ENCODE measurements at regions not wholly inside any gene's neighbourhood (a gene's known extent, or its start where the extent isn't known, plus 50 kb on each side); places are given as distances from the start of the nearest gene placed in this dataset.

GRCh38 chr13:47409778-47410177 is 512.9 kb upstream of the HTR2A start:
- Histone ChIP-seq H3K27me3 (ENCODE audit: control insufficient read depth in 2 of 2, insufficient read depth in 2 of 2, low read length in 2 of 2) (no peaks in the 10 kb centered on the region), H3K4me1 (ENCODE audit: control insufficient read depth in 2 of 2, insufficient read depth in 2 of 2, low read length in 2 of 2) (no peaks in the 10 kb centered on the region), H3K4me3 (ENCODE audit: low read length in 2 of 2) (no peak overlapping the region), H3K9me3 (ENCODE audit: control insufficient read depth in 2 of 2, low read length in 2 of 2) (no peaks in the 10 kb centered on the region), H3K9ac (ENCODE audit: low read depth in 1 of 2, low read length in 2 of 2) (no peak overlapping the region), H3K27ac (ENCODE audit: low read depth in 2 of 2, low read length in 2 of 2) (no peak overlapping the region), H3K36me3 (ENCODE audit: control insufficient read depth in 2 of 2, insufficient read depth in 2 of 2, low read length in 2 of 2) (no peaks in the 10 kb centered on the region)

- Histone ChIP-seq H3K27ac (ENCODE audit: low read depth in 2 of 2, low read length in 2 of 2) (no peak overlapping the region), H3K36me3 (ENCODE audit: control insufficient read depth in 2 of 2, insufficient read depth in 2 of 2, low read length in 2 of 2) (no peaks in the 10 kb centered on the region), H3K9ac (ENCODE audit: low read depth in 1 of 2, low read length in 2 of 2) (no peak overlapping the region), H3K4me1 (ENCODE audit: control insufficient read depth in 2 of 2, insufficient read depth in 2 of 2, low read length in 2 of 2) (no peaks in the 10 kb centered on the region), H3K4me3 (ENCODE audit: low read length in 2 of 2) (no peak overlapping the region), H3K9me3 (ENCODE audit: control insufficient read depth in 2 of 2, low read length in 2 of 2) (no peaks in the 10 kb centered on the region), H3K27me3 (ENCODE audit: control insufficient read depth in 2 of 2, insufficient read depth in 2 of 2, low read length in 2 of 2) (no peaks in the 10 kb centered on the region)
These were observed 511.9 kb upstream of the HTR2A start for GRCh38 chr13:47408546-47409319.

GRCh38 chr13:47407808-47408207 is 511.0 kb upstream of the HTR2A start:
- no peaks in the 10 kb centered on the region for H3K9me3 ChIP-seq (ENCODE audit: control insufficient read depth in 2 of 2, low read length in 2 of 2)
- H3K27me3 ChIP-seq (ENCODE audit: control insufficient read depth in 2 of 2, insufficient read depth in 2 of 2, low read length in 2 of 2), result no peaks in the 10 kb centered on the region
- no peak overlapping the region for H3K27ac ChIP-seq (ENCODE audit: low read depth in 2 of 2, low read length in 2 of 2)
- H3K4me1 ChIP-seq (ENCODE audit: control insufficient read depth in 2 of 2, insufficient read depth in 2 of 2, low read length in 2 of 2), result no peaks in the 10 kb centered on the region
- no peak overlapping the region for H3K9ac ChIP-seq (ENCODE audit: low read depth in 1 of 2, low read length in 2 of 2)
- no peak overlapping the region for H3K4me3 ChIP-seq (ENCODE audit: low read length in 2 of 2)
- H3K36me3 ChIP-seq (ENCODE audit: control insufficient read depth in 2 of 2, insufficient read depth in 2 of 2, low read length in 2 of 2), result no peaks in the 10 kb centered on the region

- H3K27me3 ChIP-seq (ENCODE audit: control insufficient read depth in 2 of 2, insufficient read depth in 2 of 2, low read length in 2 of 2), result no peaks in the 10 kb centered on the region
- no peaks in the 10 kb centered on the region for H3K4me1 ChIP-seq (ENCODE audit: control insufficient read depth in 2 of 2, insufficient read depth in 2 of 2, low read length in 2 of 2)
- no peak overlapping the region for H3K9ac ChIP-seq (ENCODE audit: low read depth in 1 of 2, low read length in 2 of 2)
- H3K9me3 ChIP-seq (ENCODE audit: control insufficient read depth in 2 of 2, low read length in 2 of 2), result no peaks in the 10 kb centered on the region
- no peak overlapping the region for H3K27ac ChIP-seq (ENCODE audit: low read depth in 2 of 2, low read length in 2 of 2)
- H3K4me3 ChIP-seq (ENCODE audit: low read length in 2 of 2), result no peak overlapping the region
- no peaks in the 10 kb centered on the region for H3K36me3 ChIP-seq (ENCODE audit: control insufficient read depth in 2 of 2, insufficient read depth in 2 of 2, low read length in 2 of 2)
These were observed 502.7 kb upstream of the HTR2A start for GRCh38 chr13:47399599-47399998.

- H3K27me3 ChIP-seq (ENCODE audit: control insufficient read depth in 2 of 2, insufficient read depth in 2 of 2, low read length in 2 of 2), result no peaks in the 10 kb centered on the region
- no peak overlapping the region for H3K27ac ChIP-seq (ENCODE audit: low read depth in 2 of 2, low read length in 2 of 2)
- no peaks in the 10 kb centered on the region for H3K4me1 ChIP-seq (ENCODE audit: control insufficient read depth in 2 of 2, insufficient read depth in 2 of 2, low read length in 2 of 2)
- H3K4me3 ChIP-seq (ENCODE audit: low read length in 2 of 2), result no peak overlapping the region
- H3K9me3 ChIP-seq (ENCODE audit: control insufficient read depth in 2 of 2, low read length in 2 of 2), result no peaks in the 10 kb centered on the region
- no peak overlapping the region for H3K9ac ChIP-seq (ENCODE audit: low read depth in 1 of 2, low read length in 2 of 2)
- no peaks in the 10 kb centered on the region for H3K36me3 ChIP-seq (ENCODE audit: control insufficient read depth in 2 of 2, insufficient read depth in 2 of 2, low read length in 2 of 2)
These were observed 500.9 kb upstream of the HTR2A start for GRCh38 chr13:47397739-47398138.

- Histone ChIP-seq H3K9ac (ENCODE audit: low read depth in 1 of 2, low read length in 2 of 2) (no peak overlapping the region), H3K36me3 (ENCODE audit: control insufficient read depth in 2 of 2, insufficient read depth in 2 of 2, low read length in 2 of 2) (no peaks in the 10 kb centered on the region), H3K4me3 (ENCODE audit: low read length in 2 of 2) (no peak overlapping the region), H3K9me3 (ENCODE audit: control insufficient read depth in 2 of 2, low read length in 2 of 2) (no peaks in the 10 kb centered on the region), H3K27me3 (ENCODE audit: control insufficient read depth in 2 of 2, insufficient read depth in 2 of 2, low read length in 2 of 2) (no peaks in the 10 kb centered on the region), H3K4me1 (ENCODE audit: control insufficient read depth in 2 of 2, insufficient read depth in 2 of 2, low read length in 2 of 2) (no peaks in the 10 kb centered on the region), H3K27ac (ENCODE audit: low read depth in 2 of 2, low read length in 2 of 2) (no peak overlapping the region)
These were observed 500.1 kb upstream of the HTR2A start for GRCh38 chr13:47396915-47397314.

GRCh38 chr13:47374741-47375140 is 477.9 kb upstream of the HTR2A start:
- no peaks in the 10 kb centered on the region for H3K4me1 ChIP-seq (ENCODE audit: control insufficient read depth in 2 of 2, insufficient read depth in 2 of 2, low read length in 2 of 2)
- no peak overlapping the region for H3K9ac ChIP-seq (ENCODE audit: low read depth in 1 of 2, low read length in 2 of 2)
- H3K27me3 ChIP-seq (ENCODE audit: control insufficient read depth in 2 of 2, insufficient read depth in 2 of 2, low read length in 2 of 2), result no peaks in the 10 kb centered on the region
- no peak overlapping the region for H3K27ac ChIP-seq (ENCODE audit: low read depth in 2 of 2, low read length in 2 of 2)
- H3K9me3 ChIP-seq (ENCODE audit: control insufficient read depth in 2 of 2, low read length in 2 of 2), result peaks cover 0 to 3% of the 10 kb centered on the region in 2 donors
- no peaks in the 10 kb centered on the region for H3K36me3 ChIP-seq (ENCODE audit: control insufficient read depth in 2 of 2, insufficient read depth in 2 of 2, low read length in 2 of 2)
- no peak overlapping the region for H3K4me3 ChIP-seq (ENCODE audit: low read length in 2 of 2)

GRCh38 chr13:47372751-47373150 is 475.9 kb upstream of the HTR2A start:
- H3K36me3 ChIP-seq (ENCODE audit: control insufficient read depth in 2 of 2, insufficient read depth in 2 of 2, low read length in 2 of 2), result no peaks in the 10 kb centered on the region

GRCh38 chr13:47351798-47352197 is 454.9 kb upstream of the HTR2A start:
- Histone ChIP-seq H3K4me1 (ENCODE audit: control insufficient read depth in 2 of 2, insufficient read depth in 2 of 2, low read length in 2 of 2) (no peaks in the 10 kb centered on the region), H3K9me3 (ENCODE audit: control insufficient read depth in 2 of 2, low read length in 2 of 2) (no peaks in the 10 kb centered on the region), H3K27ac (ENCODE audit: low read depth in 2 of 2, low read length in 2 of 2) (no peak overlapping the region), H3K4me3 (ENCODE audit: low read length in 2 of 2) (no peak overlapping the region), H3K27me3 (ENCODE audit: control insufficient read depth in 2 of 2, insufficient read depth in 2 of 2, low read length in 2 of 2) (no peaks in the 10 kb centered on the region), H3K9ac (ENCODE audit: low read depth in 1 of 2, low read length in 2 of 2) (no peak overlapping the region), H3K36me3 (ENCODE audit: control insufficient read depth in 2 of 2, insufficient read depth in 2 of 2, low read length in 2 of 2) (no peaks in the 10 kb centered on the region)

More at GRCh38 chr13:47372751-47373150, 475.9 kb upstream of the HTR2A start:
- Histone ChIP-seq H3K9ac (ENCODE audit: low read depth in 1 of 2, low read length in 2 of 2) (no peak overlapping the region), H3K9me3 (ENCODE audit: control insufficient read depth in 2 of 2, low read length in 2 of 2) (peaks cover 0 to 3% of the 10 kb centered on the region in 2 donors), H3K27me3 (ENCODE audit: control insufficient read depth in 2 of 2, insufficient read depth in 2 of 2, low read length in 2 of 2) (no peaks in the 10 kb centered on the region), H3K4me3 (ENCODE audit: low read length in 2 of 2) (no peak overlapping the region), H3K4me1 (ENCODE audit: control insufficient read depth in 2 of 2, insufficient read depth in 2 of 2, low read length in 2 of 2) (no peaks in the 10 kb centered on the region), H3K27ac (ENCODE audit: low read depth in 2 of 2, low read length in 2 of 2) (no peak overlapping the region)

- Histone ChIP-seq H3K4me1 (ENCODE audit: control insufficient read depth in 2 of 2, insufficient read depth in 2 of 2, low read length in 2 of 2) (no peaks in the 10 kb centered on the region), H3K27me3 (ENCODE audit: control insufficient read depth in 2 of 2, insufficient read depth in 2 of 2, low read length in 2 of 2) (no peaks in the 10 kb centered on the region), H3K9ac (ENCODE audit: low read depth in 1 of 2, low read length in 2 of 2) (no peak overlapping the region), H3K36me3 (ENCODE audit: control insufficient read depth in 2 of 2, insufficient read depth in 2 of 2, low read length in 2 of 2) (no peaks in the 10 kb centered on the region), H3K27ac (ENCODE audit: low read depth in 2 of 2, low read length in 2 of 2) (no peak overlapping the region), H3K9me3 (ENCODE audit: control insufficient read depth in 2 of 2, low read length in 2 of 2) (no peaks in the 10 kb centered on the region), H3K4me3 (ENCODE audit: low read length in 2 of 2) (no peak overlapping the region)
These were observed 453.7 kb upstream of the HTR2A start for GRCh38 chr13:47350334-47351124.
